ENCODE measurements at regions not wholly inside any gene's neighbourhood (a gene's known extent, or its start where the extent isn't known, plus 50 kb on each side); places are given as distances from the start of the nearest gene placed in this dataset.

GRCh38 chr3:151995091-151995490 is 121.6 kb downstream of the SUCNR1 start (continued):
- no peak for TF ChIP-seq USF2 (IDR thresholded peaks at IDR 0.05; ENCODE audit: low read length)
- no peak for TF ChIP-seq ASH2L (IDR thresholded peaks at IDR 0.05; ENCODE audit: low read length)
- no peak for TF ChIP-seq RXRA (IDR thresholded peaks at IDR 0.05; ENCODE audit: insufficient read depth, low read depth, low read length)
